ENCODE measurements at regions not wholly inside any gene's neighbourhood (a gene's known extent, or its start where the extent isn't known, plus 50 kb on each side); places are given as distances from the start of the nearest gene placed in this dataset.

- TF ChIP-seq MAZ (IDR thresholded peaks at IDR 0.05; ENCODE audit: borderline replicate concordance, low read depth, low read length): no peak
- no peak for TF ChIP-seq HDAC2 (IDR thresholded peaks at IDR 0.05)
- TF ChIP-seq RNF2 (IDR thresholded peaks at IDR 0.05; ENCODE audit: borderline replicate concordance, low read depth): no peak
- TF ChIP-seq, protein P1, sequence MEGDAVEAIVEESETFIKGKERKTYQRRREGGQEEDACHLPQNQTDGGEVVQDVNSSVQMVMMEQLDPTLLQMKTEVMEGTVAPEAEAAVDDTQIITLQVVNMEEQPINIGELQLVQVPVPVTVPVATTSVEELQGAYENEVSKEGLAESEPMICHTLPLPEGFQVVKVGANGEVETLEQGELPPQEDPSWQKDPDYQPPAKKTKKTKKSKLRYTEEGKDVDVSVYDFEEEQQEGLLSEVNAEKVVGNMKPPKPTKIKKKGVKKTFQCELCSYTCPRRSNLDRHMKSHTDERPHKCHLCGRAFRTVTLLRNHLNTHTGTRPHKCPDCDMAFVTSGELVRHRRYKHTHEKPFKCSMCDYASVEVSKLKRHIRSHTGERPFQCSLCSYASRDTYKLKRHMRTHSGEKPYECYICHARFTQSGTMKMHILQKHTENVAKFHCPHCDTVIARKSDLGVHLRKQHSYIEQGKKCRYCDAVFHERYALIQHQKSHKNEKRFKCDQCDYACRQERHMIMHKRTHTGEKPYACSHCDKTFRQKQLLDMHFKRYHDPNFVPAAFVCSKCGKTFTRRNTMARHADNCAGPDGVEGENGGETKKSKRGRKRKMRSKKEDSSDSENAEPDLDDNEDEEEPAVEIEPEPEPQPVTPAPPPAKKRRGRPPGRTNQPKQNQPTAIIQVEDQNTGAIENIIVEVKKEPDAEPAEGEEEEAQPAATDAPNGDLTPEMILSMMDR (IDR thresholded peaks at IDR 0.05): no peak
- TF ChIP-seq MYC (IDR thresholded peaks at IDR 0.05; ENCODE audit: borderline replicate concordance, low read length): no peak
- TF ChIP-seq EP300 (IDR thresholded peaks at IDR 0.05): no peak
- no peak for TF ChIP-seq SMC3 (IDR thresholded peaks at IDR 0.05)
- no peak for TF ChIP-seq CEBPB (IDR thresholded peaks at IDR 0.05)
- no peak for TF ChIP-seq JUNB (IDR thresholded peaks at IDR 0.05)
- TF ChIP-seq POLR2A (IDR thresholded peaks at IDR 0.05; ENCODE audit: low read length): no peak
- TF ChIP-seq CBX8 (IDR thresholded peaks at IDR 0.05): no peak
- no peak for TF ChIP-seq RAD21 (conservative IDR thresholded peaks at IDR 0.05 in 1 of 2, IDR thresholded peaks at IDR 0.05 in 1 of 2)
These were observed 380.5 kb downstream of the TMEM161B start for GRCh38 chr5:87888139-87888538.
